ENCODE measurements at regions not wholly inside any gene's neighbourhood (a gene's known extent, or its start where the extent isn't known, plus 50 kb on each side); places are given as distances from the start of the nearest gene placed in this dataset.

- no peak for DNase-seq
- Histone ChIP-seq H3K4me3 (ENCODE audit: low read length in 2 of 2) (no peak overlapping the region), H3K4me1 (ENCODE audit: insufficient read depth, low read length) (no peaks in the 10 kb centered on the region), H3K27ac (ENCODE audit: low read depth, low read length) (no peak overlapping the region), H3K27me3 (ENCODE audit: insufficient read depth, low read length) (no peaks in the 10 kb centered on the region), H3K9me3 (ENCODE audit: control insufficient read depth in 1 of 2, low read length in 2 of 2) (peaks cover 0 to 4% of the 10 kb centered on the region in 2 donors), H3K36me3 (ENCODE audit: insufficient read depth, low read length) (no peaks in the 10 kb centered on the region)
- ChIA-PET CTCF (ENCODE audit: partially characterized antibody) (no interaction called here), POLR2A (ENCODE audit: partially characterized antibody) (no interaction called here)
- peaks cover 0 to 16% (median 6%) of the 10 kb centered on the region in 8 donors for H3K9me3 Mint-ChIP-seq
- H3K4me1 Mint-ChIP-seq: no peaks in the 10 kb centered on the region
- intact Hi-C loops (cut with micrococcal nuclease): no loop called here
- no peak overlapping the region for H3K4me3 Mint-ChIP-seq
- H3K27ac Mint-ChIP-seq: no peak overlapping the region
- H3K27me3 Mint-ChIP-seq: no peaks in the 10 kb centered on the region
- H3K36me3 Mint-ChIP-seq: no peaks in the 10 kb centered on the region
These were observed 1711.5 kb upstream of the NUDT12 start for GRCh38 chr5:105274079-105274478.

- no peaks in the 10 kb centered on the region for H3K36me3 ChIP-seq (ENCODE audit: insufficient read depth, low read length)
- no peak overlapping the region for H3K27ac Mint-ChIP-seq
- ChIA-PET POLR2A (ENCODE audit: partially characterized antibody) (no interaction called here), CTCF (ENCODE audit: partially characterized antibody) (no interaction called here)
- no peak overlapping the region for H3K4me3 ChIP-seq (ENCODE audit: low read length in 2 of 2)
- DNase-seq: no peak
- H3K36me3 Mint-ChIP-seq: no peaks in the 10 kb centered on the region
- no peaks in the 10 kb centered on the region for H3K27me3 Mint-ChIP-seq
- H3K4me3 Mint-ChIP-seq: no peak overlapping the region
- no peak overlapping the region for H3K27ac ChIP-seq (ENCODE audit: low read depth, low read length)
- intact Hi-C loops (cut with micrococcal nuclease): no loop called here
- no peaks in the 10 kb centered on the region for H3K4me1 ChIP-seq (ENCODE audit: insufficient read depth, low read length)
- H3K4me1 Mint-ChIP-seq: no peaks in the 10 kb centered on the region
- H3K27me3 ChIP-seq (ENCODE audit: insufficient read depth, low read length): no peaks in the 10 kb centered on the region
- H3K9me3 ChIP-seq (ENCODE audit: control insufficient read depth in 1 of 2, low read length in 2 of 2): no peaks in the 10 kb centered on the region
- peaks cover 0 to 27% (median 10%) of the 10 kb centered on the region in 8 donors for H3K9me3 Mint-ChIP-seq
These were observed 1700.9 kb upstream of the NUDT12 start for GRCh38 chr5:105263515-105263914.

- Mint-ChIP-seq H3K4me3 (no peak overlapping the region), H3K36me3 (no peaks in the 10 kb centered on the region), H3K27me3 (no peaks in the 10 kb centered on the region), H3K4me1 (no peaks in the 10 kb centered on the region), H3K9me3 (peaks cover 2 to 21% (median 9%) of the 10 kb centered on the region in 8 donors), H3K27ac (no peak overlapping the region)
- no peak overlapping the region for H3K27ac ChIP-seq (ENCODE audit: low read depth, low read length)
- ChIA-PET POLR2A (ENCODE audit: partially characterized antibody) (no interaction called here), CTCF (ENCODE audit: partially characterized antibody) (no interaction called here)
- no peaks in the 10 kb centered on the region for H3K36me3 ChIP-seq (ENCODE audit: insufficient read depth, low read length)
- intact Hi-C loops (cut with micrococcal nuclease): no loop called here
- no peak overlapping the region for H3K4me3 ChIP-seq (ENCODE audit: low read length in 2 of 2)
- DNase-seq: no peak
- H3K4me1 ChIP-seq (ENCODE audit: insufficient read depth, low read length): no peaks in the 10 kb centered on the region
- no peaks in the 10 kb centered on the region for H3K9me3 ChIP-seq (ENCODE audit: control insufficient read depth in 1 of 2, low read length in 2 of 2)
- no peaks in the 10 kb centered on the region for H3K27me3 ChIP-seq (ENCODE audit: insufficient read depth, low read length)
These were observed 1697.1 kb upstream of the NUDT12 start for GRCh38 chr5:105259581-105260217.

- Histone ChIP-seq H3K9me3 (ENCODE audit: control insufficient read depth in 1 of 2, low read length in 2 of 2) (no peaks in the 10 kb centered on the region), H3K27me3 (ENCODE audit: insufficient read depth, low read length) (no peaks in the 10 kb centered on the region), H3K27ac (ENCODE audit: low read depth, low read length) (no peak overlapping the region), H3K4me3 (ENCODE audit: low read length in 2 of 2) (no peak overlapping the region), H3K4me1 (ENCODE audit: insufficient read depth, low read length) (no peaks in the 10 kb centered on the region), H3K36me3 (ENCODE audit: insufficient read depth, low read length) (no peaks in the 10 kb centered on the region)
- no peak for DNase-seq
- Mint-ChIP-seq H3K4me1 (no peaks in the 10 kb centered on the region), H3K9me3 (peaks cover 0 to 4% (median under 1%) of the 10 kb centered on the region in 8 donors), H3K27me3 (no peaks in the 10 kb centered on the region), H3K27ac (no peak overlapping the region), H3K36me3 (no peaks in the 10 kb centered on the region), H3K4me3 (no peak overlapping the region)
- POLR2A ChIA-PET (ENCODE audit: partially characterized antibody): no interaction called here
- CTCF ChIA-PET (ENCODE audit: partially characterized antibody): no interaction called here
- intact Hi-C loops (cut with micrococcal nuclease): no loop called here
These were observed 1676.0 kb upstream of the NUDT12 start for GRCh38 chr5:105238561-105238960.

- H3K27ac Mint-ChIP-seq: no peak overlapping the region
- H3K9me3 ChIP-seq (ENCODE audit: control insufficient read depth in 1 of 2, low read length in 2 of 2): no peaks in the 10 kb centered on the region
- H3K27me3 Mint-ChIP-seq: no peaks in the 10 kb centered on the region
- no peak overlapping the region for H3K4me3 Mint-ChIP-seq
- H3K27me3 ChIP-seq (ENCODE audit: insufficient read depth, low read length): no peaks in the 10 kb centered on the region
- H3K9me3 Mint-ChIP-seq: peaks cover 0 to 3% (median 1%) of the 10 kb centered on the region in 8 donors
- no peak for DNase-seq
- no peak overlapping the region for H3K27ac ChIP-seq (ENCODE audit: low read depth, low read length)
- ChIA-PET POLR2A (ENCODE audit: partially characterized antibody) (no interaction called here), CTCF (ENCODE audit: partially characterized antibody) (no interaction called here)
- intact Hi-C loops (cut with micrococcal nuclease): no loop called here
- no peak overlapping the region for H3K4me3 ChIP-seq (ENCODE audit: low read length in 2 of 2)
- H3K4me1 ChIP-seq (ENCODE audit: insufficient read depth, low read length): no peaks in the 10 kb centered on the region
- H3K36me3 Mint-ChIP-seq: no peaks in the 10 kb centered on the region
- H3K36me3 ChIP-seq (ENCODE audit: insufficient read depth, low read length): no peaks in the 10 kb centered on the region
- H3K4me1 Mint-ChIP-seq: no peaks in the 10 kb centered on the region
These were observed 1668.0 kb upstream of the NUDT12 start for GRCh38 chr5:105230516-105231157.

- H3K36me3 Mint-ChIP-seq: no peaks in the 10 kb centered on the region
- H3K4me3 Mint-ChIP-seq: no peak overlapping the region
- no peak for DNase-seq
- no peak overlapping the region for H3K27ac Mint-ChIP-seq
- peaks cover 1 to 17% (median 9%) of the 10 kb centered on the region in 8 donors for H3K9me3 Mint-ChIP-seq
- CTCF ChIA-PET (ENCODE audit: partially characterized antibody): no interaction called here
- H3K27me3 Mint-ChIP-seq: no peaks in the 10 kb centered on the region
- H3K4me3 ChIP-seq (ENCODE audit: low read length in 2 of 2): no peak overlapping the region
- no peaks in the 10 kb centered on the region for H3K4me1 Mint-ChIP-seq
- H3K27me3 ChIP-seq (ENCODE audit: insufficient read depth, low read length): no peaks in the 10 kb centered on the region
- POLR2A ChIA-PET (ENCODE audit: partially characterized antibody): no interaction called here
- H3K27ac ChIP-seq (ENCODE audit: low read depth, low read length): no peak overlapping the region
- H3K36me3 ChIP-seq (ENCODE audit: insufficient read depth, low read length): no peaks in the 10 kb centered on the region
- H3K9me3 ChIP-seq (ENCODE audit: control insufficient read depth in 1 of 2, low read length in 2 of 2): no peaks in the 10 kb centered on the region
- no peaks in the 10 kb centered on the region for H3K4me1 ChIP-seq (ENCODE audit: insufficient read depth, low read length)
- intact Hi-C loops (cut with micrococcal nuclease): no loop called here
These were observed 1655.4 kb upstream of the NUDT12 start for GRCh38 chr5:105218018-105218417.

- Mint-ChIP-seq H3K27ac (no peak overlapping the region), H3K4me1 (no peaks in the 10 kb centered on the region), H3K27me3 (no peaks in the 10 kb centered on the region), H3K4me3 (no peak overlapping the region), H3K36me3 (no peaks in the 10 kb centered on the region), H3K9me3 (peaks cover 1 to 16% (median 6%) of the 10 kb centered on the region in 8 donors)
- CTCF ChIA-PET (ENCODE audit: partially characterized antibody): no interaction called here
- H3K27ac ChIP-seq (ENCODE audit: low read depth, low read length): no peak overlapping the region
- H3K4me3 ChIP-seq (ENCODE audit: low read length in 2 of 2): no peak overlapping the region
- no peaks in the 10 kb centered on the region for H3K27me3 ChIP-seq (ENCODE audit: insufficient read depth, low read length)
- H3K36me3 ChIP-seq (ENCODE audit: insufficient read depth, low read length): no peaks in the 10 kb centered on the region
- DNase-seq: no peak
- intact Hi-C loops (cut with micrococcal nuclease): no loop called here
- H3K9me3 ChIP-seq (ENCODE audit: control insufficient read depth in 1 of 2, low read length in 2 of 2): no peaks in the 10 kb centered on the region
- POLR2A ChIA-PET (ENCODE audit: partially characterized antibody): no interaction called here
- no peaks in the 10 kb centered on the region for H3K4me1 ChIP-seq (ENCODE audit: insufficient read depth, low read length)
These were observed 1650.5 kb upstream of the NUDT12 start for GRCh38 chr5:105213078-105213477.
